ENCODE measurements at regions not wholly inside any gene's neighbourhood (a gene's known extent, or its start where the extent isn't known, plus 50 kb on each side); places are given as distances from the start of the nearest gene placed in this dataset.

DNA sequence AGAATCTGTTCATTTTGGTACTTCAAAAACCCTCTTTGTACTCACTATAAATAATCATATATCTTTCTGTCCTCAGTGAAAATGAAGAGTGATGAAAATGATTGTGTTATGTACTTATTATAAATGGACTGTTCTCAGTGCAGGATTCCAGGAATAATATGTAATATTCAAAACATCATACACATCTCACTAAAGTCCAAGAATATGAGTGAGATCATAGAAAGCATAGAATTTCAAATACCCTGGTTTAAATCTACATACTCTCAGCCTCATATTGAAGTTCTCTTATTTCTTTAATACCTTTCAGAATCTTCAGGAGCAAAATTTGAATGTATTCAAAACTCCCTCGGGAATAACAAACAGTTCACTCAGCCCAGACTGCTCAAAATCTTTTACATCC, 868.0 kb downstream of the SLITRK6 start:
- H3K4me3 ChIP-seq: no peak overlapping the region
- H3K27ac ChIP-seq: no peak overlapping the region
- H3K9me3 ChIP-seq: no peaks in the 10 kb centered on the region
- DNase-seq (ENCODE audit: low spot score): no peak
- H3K27me3 ChIP-seq (replicated peaks; ENCODE audit: insufficient read depth): no peaks in the 10 kb centered on the region
- no peaks in the 10 kb centered on the region for H3K36me3 ChIP-seq
- H3K4me1 ChIP-seq (ENCODE audit: control insufficient read depth in 1 of 2, low read depth in 2 of 2): peaks cover 5 to 8% of the 10 kb centered on the region in 2 donors
- TF ChIP-seq, protein P1, sequence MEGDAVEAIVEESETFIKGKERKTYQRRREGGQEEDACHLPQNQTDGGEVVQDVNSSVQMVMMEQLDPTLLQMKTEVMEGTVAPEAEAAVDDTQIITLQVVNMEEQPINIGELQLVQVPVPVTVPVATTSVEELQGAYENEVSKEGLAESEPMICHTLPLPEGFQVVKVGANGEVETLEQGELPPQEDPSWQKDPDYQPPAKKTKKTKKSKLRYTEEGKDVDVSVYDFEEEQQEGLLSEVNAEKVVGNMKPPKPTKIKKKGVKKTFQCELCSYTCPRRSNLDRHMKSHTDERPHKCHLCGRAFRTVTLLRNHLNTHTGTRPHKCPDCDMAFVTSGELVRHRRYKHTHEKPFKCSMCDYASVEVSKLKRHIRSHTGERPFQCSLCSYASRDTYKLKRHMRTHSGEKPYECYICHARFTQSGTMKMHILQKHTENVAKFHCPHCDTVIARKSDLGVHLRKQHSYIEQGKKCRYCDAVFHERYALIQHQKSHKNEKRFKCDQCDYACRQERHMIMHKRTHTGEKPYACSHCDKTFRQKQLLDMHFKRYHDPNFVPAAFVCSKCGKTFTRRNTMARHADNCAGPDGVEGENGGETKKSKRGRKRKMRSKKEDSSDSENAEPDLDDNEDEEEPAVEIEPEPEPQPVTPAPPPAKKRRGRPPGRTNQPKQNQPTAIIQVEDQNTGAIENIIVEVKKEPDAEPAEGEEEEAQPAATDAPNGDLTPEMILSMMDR (IDR thresholded peaks at IDR 0.05): no peak
- ATAC-seq (ENCODE audit: insufficient number of reproducible peaks, low FRiP score, low read depth): no peak

GRCh38 chr13:84927442-84928169, 871.6 kb downstream of the SLITRK6 start:
- Histone ChIP-seq H3K27me3 (replicated peaks; ENCODE audit: insufficient read depth) (no peaks in the 10 kb centered on the region), H3K9me3 (no peaks in the 10 kb centered on the region), H3K27ac (no peak overlapping the region), H3K4me1 (ENCODE audit: control insufficient read depth in 1 of 2, low read depth in 2 of 2) (no peaks in the 10 kb centered on the region), H3K36me3 (no peaks in the 10 kb centered on the region), H3K4me3 (no peak overlapping the region)
- ATAC-seq (ENCODE audit: insufficient number of reproducible peaks, low FRiP score, low read depth) (no peak), DNase-seq (ENCODE audit: low spot score) (no peak)
- TF ChIP-seq, protein P1 (IDR thresholded peaks at IDR 0.05): no peak

GRCh38 chr13:84925443-84925842, 873.8 kb downstream of the SLITRK6 start:
- TF ChIP-seq, protein P1 (IDR thresholded peaks at IDR 0.05): no peak
- no peaks in the 10 kb centered on the region for H3K36me3 ChIP-seq
- no peaks in the 10 kb centered on the region for H3K9me3 ChIP-seq

GRCh38 chr13:84923831-84924230, 875.4 kb downstream of the SLITRK6 start:
- H3K36me3 ChIP-seq: no peaks in the 10 kb centered on the region
- TF ChIP-seq, protein P1 (IDR thresholded peaks at IDR 0.05): no peak
- ATAC-seq (ENCODE audit: insufficient number of reproducible peaks, low FRiP score, low read depth) (no peak), DNase-seq (ENCODE audit: low spot score) (no peak)
- H3K9me3 ChIP-seq: no peaks in the 10 kb centered on the region
- H3K27ac ChIP-seq: no peak overlapping the region
- no peaks in the 10 kb centered on the region for H3K4me1 ChIP-seq (ENCODE audit: control insufficient read depth in 1 of 2, low read depth in 2 of 2)
- no peaks in the 10 kb centered on the region for H3K27me3 ChIP-seq (replicated peaks; ENCODE audit: insufficient read depth)
- H3K4me3 ChIP-seq: no peak overlapping the region

More at GRCh38 chr13:84925443-84925842, 873.8 kb downstream of the SLITRK6 start:
- Histone ChIP-seq H3K4me3 (no peak overlapping the region), H3K27me3 (replicated peaks; ENCODE audit: insufficient read depth) (no peaks in the 10 kb centered on the region), H3K4me1 (ENCODE audit: control insufficient read depth in 1 of 2, low read depth in 2 of 2) (no peaks in the 10 kb centered on the region), H3K27ac (no peak overlapping the region)
- ATAC-seq (ENCODE audit: insufficient number of reproducible peaks, low FRiP score, low read depth) (no peak), DNase-seq (ENCODE audit: low spot score) (no peak)

DNA sequence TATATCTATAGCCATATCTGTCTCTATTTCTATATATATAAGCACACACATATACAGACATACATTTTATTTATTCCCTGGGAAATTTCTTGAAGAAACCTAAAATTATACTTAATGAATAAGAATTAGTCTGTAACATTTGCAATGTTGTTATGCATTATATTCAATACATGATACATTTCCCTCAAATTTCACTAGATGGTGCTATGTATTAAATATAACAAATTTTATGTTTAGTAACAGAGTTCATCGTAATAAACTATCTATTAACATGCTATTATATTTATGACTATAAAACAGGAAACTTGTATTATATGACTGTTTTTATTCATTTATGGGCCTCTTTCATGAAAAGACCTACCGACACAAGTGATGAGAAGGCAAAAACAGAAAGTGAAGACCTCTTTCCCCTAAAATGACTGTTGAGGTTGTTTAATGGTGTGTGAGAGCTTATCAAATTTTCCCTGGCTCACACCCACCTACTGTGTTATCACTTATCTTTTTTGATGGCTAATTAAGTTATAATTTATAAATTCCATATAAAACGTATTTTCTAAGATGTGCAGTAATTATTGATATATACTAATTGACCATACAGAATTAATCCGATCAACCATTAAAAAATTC, 881.9 kb downstream of the SLITRK6 start:
- Histone ChIP-seq H3K36me3 (no peaks in the 10 kb centered on the region), H3K27me3 (replicated peaks; ENCODE audit: insufficient read depth) (no peaks in the 10 kb centered on the region), H3K9me3 (no peaks in the 10 kb centered on the region), H3K27ac (no peak overlapping the region), H3K4me3 (no peak overlapping the region), H3K4me1 (ENCODE audit: control insufficient read depth in 1 of 2, low read depth in 2 of 2) (no peaks in the 10 kb centered on the region)
- ATAC-seq (ENCODE audit: insufficient number of reproducible peaks, low FRiP score, low read depth) (no peak), DNase-seq (ENCODE audit: low spot score) (no peak)
- TF ChIP-seq, protein P1 (IDR thresholded peaks at IDR 0.05): no peak
